ENCODE measurements at regions not wholly inside any gene's neighbourhood (a gene's known extent, or its start where the extent isn't known, plus 50 kb on each side); places are given as distances from the start of the nearest gene placed in this dataset.

DNA sequence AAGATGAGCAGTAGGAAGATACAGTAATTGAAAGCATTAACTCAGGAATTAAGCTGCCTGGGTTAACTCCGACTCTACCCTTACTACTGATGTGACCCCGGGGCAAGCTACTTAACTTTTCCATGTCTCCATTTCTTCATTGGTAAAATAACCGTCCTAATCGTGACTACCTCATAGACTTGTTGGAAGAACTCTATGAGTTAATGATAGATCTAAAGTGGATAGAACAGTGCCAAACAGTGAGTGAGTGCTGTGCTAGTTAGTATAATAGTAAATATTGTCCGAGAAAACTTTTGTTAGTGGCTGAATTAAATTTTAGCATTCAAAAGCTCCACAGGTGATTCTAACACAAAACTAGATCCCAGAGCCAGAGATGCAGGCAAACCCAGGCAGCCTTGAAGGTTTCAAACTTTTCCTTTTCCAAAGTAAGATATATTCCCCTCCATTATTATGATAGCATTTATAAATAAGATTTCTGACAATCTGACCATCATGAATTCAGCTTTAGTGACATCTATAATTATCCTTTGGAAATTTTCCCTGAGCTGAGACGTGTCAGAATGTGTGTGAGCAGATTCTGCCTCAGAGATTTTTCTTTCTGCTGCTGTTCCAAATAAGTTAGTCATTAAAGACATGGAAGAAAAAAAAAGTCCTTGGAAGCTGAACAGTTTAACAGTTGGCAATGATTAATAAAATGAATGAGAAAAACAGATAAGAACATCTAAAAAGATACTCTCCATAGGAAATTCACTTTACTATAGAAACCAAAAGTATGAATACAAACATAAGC lies 369.5 kb downstream of the PRELID2 start:
- no peak overlapping the region for H3K27ac Mint-ChIP-seq
- no peaks in the 10 kb centered on the region for H3K27me3 Mint-ChIP-seq
- H3K4me3 Mint-ChIP-seq: no peak overlapping the region
- DNase-seq (ENCODE audit: extremely low spot score, unreplicated experiment): no peak
- H3K4me1 Mint-ChIP-seq (ENCODE audit: unreplicated experiment): no peaks in the 10 kb centered on the region
- H3K36me3 Mint-ChIP-seq: no peaks in the 10 kb centered on the region
- TF ChIP-seq, protein P1, sequence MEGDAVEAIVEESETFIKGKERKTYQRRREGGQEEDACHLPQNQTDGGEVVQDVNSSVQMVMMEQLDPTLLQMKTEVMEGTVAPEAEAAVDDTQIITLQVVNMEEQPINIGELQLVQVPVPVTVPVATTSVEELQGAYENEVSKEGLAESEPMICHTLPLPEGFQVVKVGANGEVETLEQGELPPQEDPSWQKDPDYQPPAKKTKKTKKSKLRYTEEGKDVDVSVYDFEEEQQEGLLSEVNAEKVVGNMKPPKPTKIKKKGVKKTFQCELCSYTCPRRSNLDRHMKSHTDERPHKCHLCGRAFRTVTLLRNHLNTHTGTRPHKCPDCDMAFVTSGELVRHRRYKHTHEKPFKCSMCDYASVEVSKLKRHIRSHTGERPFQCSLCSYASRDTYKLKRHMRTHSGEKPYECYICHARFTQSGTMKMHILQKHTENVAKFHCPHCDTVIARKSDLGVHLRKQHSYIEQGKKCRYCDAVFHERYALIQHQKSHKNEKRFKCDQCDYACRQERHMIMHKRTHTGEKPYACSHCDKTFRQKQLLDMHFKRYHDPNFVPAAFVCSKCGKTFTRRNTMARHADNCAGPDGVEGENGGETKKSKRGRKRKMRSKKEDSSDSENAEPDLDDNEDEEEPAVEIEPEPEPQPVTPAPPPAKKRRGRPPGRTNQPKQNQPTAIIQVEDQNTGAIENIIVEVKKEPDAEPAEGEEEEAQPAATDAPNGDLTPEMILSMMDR (conservative IDR thresholded peaks at IDR 0.05): no peak
- peaks cover 3% of the 10 kb centered on the region for H3K9me3 Mint-ChIP-seq

DNA sequence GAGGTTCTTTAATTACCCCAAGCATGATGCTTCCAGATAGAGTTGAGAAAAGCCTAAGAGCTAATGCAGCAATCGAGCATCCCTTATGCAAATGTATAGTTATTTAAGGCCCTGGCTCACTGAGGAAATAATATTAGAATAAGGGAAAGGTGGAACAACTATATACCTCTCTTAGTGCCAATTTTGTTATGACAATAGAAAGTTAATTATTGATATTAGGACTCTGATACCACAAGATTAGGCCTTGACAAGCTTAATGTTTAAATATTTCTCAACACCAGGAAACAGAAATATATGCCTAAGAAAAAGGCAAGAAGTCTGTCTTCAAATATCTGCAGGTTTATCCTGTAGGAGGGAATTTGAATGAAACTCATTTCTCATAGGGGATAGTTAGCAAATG lies 371.0 kb downstream of the PRELID2 start:
- Mint-ChIP-seq H3K36me3 (no peaks in the 10 kb centered on the region), H3K9me3 (peaks cover 3% of the 10 kb centered on the region), H3K4me3 (no peak overlapping the region), H3K4me1 (ENCODE audit: unreplicated experiment) (no peaks in the 10 kb centered on the region), H3K27ac (no peak overlapping the region), H3K27me3 (no peaks in the 10 kb centered on the region)
- no peak for DNase-seq (ENCODE audit: extremely low spot score, unreplicated experiment)
- TF ChIP-seq, protein P1 (conservative IDR thresholded peaks at IDR 0.05): no peak

DNA sequence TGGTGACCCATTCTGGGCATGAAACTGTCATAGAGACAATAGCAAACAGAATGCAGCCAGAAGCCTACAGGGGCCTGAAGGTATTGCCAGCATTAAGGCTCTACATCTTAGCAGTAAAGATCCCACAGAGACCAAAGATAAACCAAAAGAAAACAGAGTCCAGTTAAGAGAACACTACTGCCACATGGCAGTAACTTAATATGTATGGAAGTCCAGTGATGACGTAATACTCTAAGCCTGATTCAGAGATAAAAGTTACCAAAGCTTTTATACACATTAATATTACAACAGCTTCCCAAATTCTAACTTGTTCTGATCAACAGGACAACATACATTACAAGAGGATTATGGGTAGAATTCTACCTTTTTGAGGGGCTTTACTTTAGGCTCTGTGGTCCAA lies 371.5 kb downstream of the PRELID2 start:
- Mint-ChIP-seq H3K4me1 (ENCODE audit: unreplicated experiment) (no peaks in the 10 kb centered on the region), H3K9me3 (peaks cover 3% of the 10 kb centered on the region), H3K27ac (no peak overlapping the region), H3K27me3 (no peaks in the 10 kb centered on the region), H3K36me3 (no peaks in the 10 kb centered on the region), H3K4me3 (no peak overlapping the region)
- TF ChIP-seq, protein P1 (conservative IDR thresholded peaks at IDR 0.05): no peak
- no peak for DNase-seq (ENCODE audit: extremely low spot score, unreplicated experiment)

DNA sequence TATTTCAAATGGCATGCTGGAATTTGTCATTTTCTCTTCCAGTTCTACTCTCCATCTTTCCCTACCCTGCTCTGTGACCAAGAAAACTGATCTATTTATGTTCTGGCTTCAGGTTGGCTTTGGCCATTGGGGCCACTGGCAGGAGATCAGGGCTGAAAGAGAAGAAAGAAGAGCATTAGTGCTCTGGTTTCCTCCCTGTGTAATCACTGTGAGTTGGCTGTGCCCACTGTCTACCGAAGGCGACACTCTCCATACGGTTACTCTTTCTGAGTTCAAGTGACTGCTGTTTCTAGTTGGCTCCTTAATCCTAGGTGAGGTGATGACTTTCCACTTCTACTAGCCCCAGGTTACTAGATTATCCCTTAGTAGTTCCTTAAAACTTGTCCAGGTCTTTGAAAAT lies 372.6 kb downstream of the PRELID2 start:
- TF ChIP-seq, protein P1 (conservative IDR thresholded peaks at IDR 0.05): no peak
- H3K9me3 Mint-ChIP-seq: peaks cover 3% of the 10 kb centered on the region
- H3K4me1 Mint-ChIP-seq (ENCODE audit: unreplicated experiment): no peaks in the 10 kb centered on the region
- H3K27ac Mint-ChIP-seq: no peak overlapping the region
- no peaks in the 10 kb centered on the region for H3K36me3 Mint-ChIP-seq
- no peak overlapping the region for H3K4me3 Mint-ChIP-seq
- no peaks in the 10 kb centered on the region for H3K27me3 Mint-ChIP-seq
- DNase-seq (ENCODE audit: extremely low spot score, unreplicated experiment): no peak

DNA sequence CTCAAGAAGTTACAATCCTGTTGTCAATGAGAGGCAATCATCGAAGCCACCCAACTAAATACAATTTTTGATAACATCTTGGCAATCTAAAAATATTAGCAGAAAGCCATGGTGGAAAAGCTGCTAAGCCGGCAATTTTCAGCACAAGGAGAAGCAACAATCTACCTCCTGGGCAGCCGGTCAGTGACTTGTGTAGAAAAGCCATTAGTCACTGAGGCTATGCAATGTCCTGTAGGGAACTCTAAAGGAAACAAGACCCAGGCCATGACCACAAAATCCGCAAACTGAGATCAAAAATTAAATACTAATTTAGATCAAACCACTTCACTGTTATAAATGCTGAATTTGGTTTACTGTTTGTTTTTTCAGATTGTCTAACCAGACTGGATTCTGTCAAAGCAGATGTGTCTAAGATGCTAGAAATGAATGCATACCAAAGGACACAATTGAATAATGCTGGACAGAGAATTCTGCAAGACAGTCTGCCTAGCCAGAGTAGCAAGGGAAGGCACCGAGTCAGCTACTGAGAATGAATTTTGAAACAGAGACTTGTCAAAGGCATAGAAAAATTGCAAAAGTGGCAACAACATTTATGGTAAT lies 384.8 kb downstream of the PRELID2 start:
- no peak overlapping the region for H3K27ac Mint-ChIP-seq
- H3K27me3 Mint-ChIP-seq: no peaks in the 10 kb centered on the region
- DNase-seq (ENCODE audit: extremely low spot score, unreplicated experiment): no peak
- TF ChIP-seq, protein P1 (conservative IDR thresholded peaks at IDR 0.05): no peak
- H3K4me1 Mint-ChIP-seq (ENCODE audit: unreplicated experiment): peaks cover 14% of the 10 kb centered on the region
- no peaks in the 10 kb centered on the region for H3K36me3 Mint-ChIP-seq
- H3K9me3 Mint-ChIP-seq: peaks cover 9% of the 10 kb centered on the region
- no peak overlapping the region for H3K4me3 Mint-ChIP-seq
